HFF-Myc (cell line): ENCODE measurements at regions not wholly inside any gene's neighbourhood (a gene's known extent, or its start where the extent isn't known, plus 50 kb on each side); places are given as distances from the start of the nearest gene placed in this dataset.
A peak's percentile ranks its signal among the peaks of the same experiment; 100 is the strongest.

Experiments used
- DNase-seq: peaks from one replicate; pipeline ENCODE4 v3.0.0-alpha.2; 2011; ENCODE audit warnings: low read depth; ENCODE audit errors: extremely low read depth
- H3K4me3 ChIP-seq: replicated peaks from 2 replicates; pipeline ENCODE4 v1.5.1; 2011; ENCODE audit warnings: low read depth, mild to moderate bottlenecking, control low read depth, low read length
- TF ChIP-seq, protein P1 (sequence below): IDR thresholded peaks from 2 replicates; pipeline ENCODE4 v1.5.1; 2012; ENCODE audit warnings: mild to moderate bottlenecking, low read depth, low read length, control low read depth; ENCODE audit errors: missing control alignments

DNA sequence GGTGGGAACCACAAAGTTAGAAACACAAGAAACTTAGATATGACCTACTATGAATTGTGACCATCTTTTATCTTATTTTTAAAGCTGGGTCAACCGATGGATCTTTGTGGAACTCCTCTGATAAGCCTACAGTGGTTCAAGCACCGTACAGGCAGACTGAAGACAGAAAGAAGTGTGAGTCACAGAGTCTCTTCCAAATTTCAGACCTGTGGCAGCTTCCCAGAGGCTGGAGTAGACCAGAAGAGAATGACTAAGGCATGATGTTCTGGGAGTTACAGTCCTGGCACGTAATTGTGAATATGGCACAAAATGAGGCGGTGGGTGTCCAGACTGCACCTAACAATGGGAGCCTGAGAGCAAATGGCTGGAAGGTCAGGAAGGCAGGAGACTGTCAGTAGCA, 70.0 kb downstream of the LMO4 start:
- H3K4me3 ChIP-seq, result no peak overlapping the region
- DNase-seq, result no peak
- TF ChIP-seq, protein P1, sequence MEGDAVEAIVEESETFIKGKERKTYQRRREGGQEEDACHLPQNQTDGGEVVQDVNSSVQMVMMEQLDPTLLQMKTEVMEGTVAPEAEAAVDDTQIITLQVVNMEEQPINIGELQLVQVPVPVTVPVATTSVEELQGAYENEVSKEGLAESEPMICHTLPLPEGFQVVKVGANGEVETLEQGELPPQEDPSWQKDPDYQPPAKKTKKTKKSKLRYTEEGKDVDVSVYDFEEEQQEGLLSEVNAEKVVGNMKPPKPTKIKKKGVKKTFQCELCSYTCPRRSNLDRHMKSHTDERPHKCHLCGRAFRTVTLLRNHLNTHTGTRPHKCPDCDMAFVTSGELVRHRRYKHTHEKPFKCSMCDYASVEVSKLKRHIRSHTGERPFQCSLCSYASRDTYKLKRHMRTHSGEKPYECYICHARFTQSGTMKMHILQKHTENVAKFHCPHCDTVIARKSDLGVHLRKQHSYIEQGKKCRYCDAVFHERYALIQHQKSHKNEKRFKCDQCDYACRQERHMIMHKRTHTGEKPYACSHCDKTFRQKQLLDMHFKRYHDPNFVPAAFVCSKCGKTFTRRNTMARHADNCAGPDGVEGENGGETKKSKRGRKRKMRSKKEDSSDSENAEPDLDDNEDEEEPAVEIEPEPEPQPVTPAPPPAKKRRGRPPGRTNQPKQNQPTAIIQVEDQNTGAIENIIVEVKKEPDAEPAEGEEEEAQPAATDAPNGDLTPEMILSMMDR, result no peak

DNA sequence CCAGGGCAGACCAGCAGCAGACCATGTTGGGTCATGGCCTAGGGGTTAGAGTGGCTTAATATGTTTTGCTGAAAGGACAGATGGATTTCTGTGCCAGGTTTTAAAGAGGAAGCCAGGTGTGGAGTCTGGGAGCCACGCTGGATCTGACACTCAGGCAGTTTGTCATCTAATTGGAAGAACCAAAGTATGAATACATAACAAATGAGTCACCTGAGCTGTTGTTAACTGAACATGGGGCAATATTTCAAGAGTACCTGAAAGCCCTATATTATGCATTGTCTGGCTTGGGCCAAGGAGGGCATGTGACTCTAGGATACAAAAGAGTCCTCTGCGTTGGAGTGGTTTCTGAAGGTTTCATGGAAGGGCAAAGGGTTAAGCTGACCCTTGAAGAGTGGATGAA, 70.6 kb downstream of the LMO4 start:
- DNase-seq, result no peak

DNA sequence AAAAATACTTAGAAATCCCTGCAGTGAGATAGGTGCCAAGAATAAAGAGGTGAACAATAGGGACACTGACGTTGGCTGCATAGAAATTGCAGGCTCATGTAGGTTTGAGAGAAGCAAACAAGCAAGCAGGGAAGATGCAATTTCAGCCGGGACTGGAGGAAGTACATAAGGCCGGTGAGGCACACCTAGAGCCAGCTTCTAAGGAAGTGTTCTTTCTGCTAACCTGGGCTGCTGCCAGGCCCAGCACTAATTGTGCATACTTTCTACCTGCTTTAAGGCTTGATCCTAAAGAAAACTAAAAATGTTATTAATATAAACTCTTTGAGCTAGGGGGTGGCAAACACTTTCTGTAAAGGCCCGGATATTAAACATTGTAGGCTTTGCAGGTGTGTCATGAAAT, 71.0 kb downstream of the LMO4 start:
- no peak for DNase-seq
- TF ChIP-seq, protein P1, result no peak
- no peak overlapping the region for H3K4me3 ChIP-seq

More for the DNA sequence above, 70.6 kb downstream of the LMO4 start:
- H3K4me3 ChIP-seq, result no peak overlapping the region
- TF ChIP-seq, protein P1, result no peak

DNA sequence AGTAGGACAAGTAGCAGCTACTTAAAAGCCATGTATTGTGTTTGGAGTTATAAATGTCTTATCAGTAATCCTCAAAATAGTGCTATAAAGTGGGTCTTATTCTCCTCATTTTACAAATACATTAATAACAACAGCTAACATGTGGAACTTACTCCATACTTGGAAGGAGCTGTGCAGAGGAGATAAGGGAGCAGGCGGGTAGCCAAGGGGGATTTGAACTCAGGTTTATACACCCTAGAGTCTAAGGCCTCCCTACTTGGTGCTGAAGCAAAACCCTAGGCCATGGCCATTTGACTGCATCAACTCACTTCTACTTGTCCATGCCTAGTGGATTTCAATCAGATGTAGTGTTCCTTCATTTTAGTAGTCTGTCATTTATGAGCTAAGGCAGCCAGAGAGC, 72.1 kb downstream of the LMO4 start:
- TF ChIP-seq, protein P1, result no peak
- no peak overlapping the region for H3K4me3 ChIP-seq
- DNase-seq, result no peak

DNA sequence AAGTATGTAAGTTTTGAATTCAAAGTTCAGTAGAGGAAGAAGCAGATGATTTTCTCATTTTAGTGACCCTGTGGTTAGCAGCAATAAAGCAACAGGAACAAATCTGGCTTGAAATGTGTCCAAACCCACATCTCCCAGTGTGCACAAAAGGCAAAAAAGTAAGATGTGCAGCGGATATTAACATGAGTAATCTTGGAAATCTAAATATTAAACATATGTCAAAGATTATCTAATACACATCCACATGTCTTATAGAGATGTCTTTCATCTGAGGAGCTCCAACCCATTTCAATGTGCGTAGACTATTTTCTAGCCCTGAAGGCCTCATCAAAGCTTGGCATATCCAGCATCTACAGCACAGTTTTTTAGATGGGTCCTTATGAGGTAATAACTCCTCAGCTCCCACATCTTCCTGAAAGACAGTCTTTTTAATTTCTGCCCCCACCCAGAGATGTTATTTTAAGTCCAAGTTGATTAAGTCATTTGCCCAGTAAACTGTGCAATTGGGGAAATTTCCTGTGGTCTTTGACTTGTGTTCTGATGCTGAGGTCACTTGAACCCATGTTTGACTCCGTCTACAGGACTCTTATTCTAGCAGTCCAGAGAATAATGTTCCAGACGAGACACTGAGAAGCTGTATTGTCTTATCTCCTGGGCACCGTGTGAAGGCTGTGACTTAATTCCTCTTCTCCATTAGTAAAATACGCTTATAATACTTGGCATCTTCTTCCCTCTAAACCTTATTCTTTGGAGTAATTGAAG, 73.7 kb downstream of the LMO4 start:
- peak; percentile 89 for DNase-seq
- TF ChIP-seq, protein P1, result no peak
- H3K4me3 ChIP-seq, result no peak overlapping the region

DNA sequence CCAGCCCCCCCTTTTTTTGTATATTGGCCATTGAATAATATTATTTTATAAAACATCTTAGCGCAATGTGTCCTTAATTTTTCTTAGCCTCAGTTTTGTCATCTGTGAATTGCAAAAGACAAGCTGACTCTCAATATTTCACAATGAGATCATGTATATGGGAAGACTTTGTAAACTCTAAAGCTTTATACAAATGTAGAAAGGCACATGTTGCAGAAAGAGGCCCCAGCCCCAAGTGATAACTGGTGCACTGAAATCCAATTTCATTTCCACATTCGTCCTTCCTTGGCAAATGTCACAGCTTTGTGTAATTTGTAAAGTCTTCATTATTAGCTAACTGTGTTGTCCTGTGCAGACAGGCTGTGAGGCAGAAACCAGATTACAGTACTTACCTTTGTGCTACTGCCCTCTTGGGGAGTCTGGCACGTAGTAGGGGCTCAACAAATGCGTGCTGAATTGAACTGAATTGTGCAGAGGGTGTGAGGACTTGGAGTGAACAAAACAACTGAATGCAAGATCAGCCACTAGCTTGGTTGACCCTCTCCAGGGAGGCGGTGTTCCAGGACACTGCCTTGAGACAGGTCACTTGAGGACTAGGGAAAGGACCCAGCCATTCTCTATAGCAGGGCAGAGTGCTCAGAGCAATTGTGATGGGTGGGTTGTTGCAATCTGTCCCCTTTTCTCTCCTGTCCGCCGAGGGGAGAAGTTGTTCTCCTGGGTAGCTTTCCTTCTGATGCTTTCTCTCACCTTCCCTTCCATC, 74.6 kb downstream of the LMO4 start:
- TF ChIP-seq, protein P1, result no peak
- H3K4me3 ChIP-seq, result no peak overlapping the region
- no peak for DNase-seq
